Kidney capillary endothelial cell (primary cell): ENCODE measurements at regions not wholly inside any gene's neighbourhood (a gene's known extent, or its start where the extent isn't known, plus 50 kb on each side); places are given as distances from the start of the nearest gene placed in this dataset.
"Not testable (repeated sequence)": the region's sequence is repeated elsewhere in the genome, so short reads cannot be mapped to it uniquely, and the experiment has no call there.

Source experiments
- DNase-seq: peaks from one replicate; pipeline ENCODE4 v3.0.0-alpha.2; 2018; ENCODE audit warnings: low spot score

DNA sequence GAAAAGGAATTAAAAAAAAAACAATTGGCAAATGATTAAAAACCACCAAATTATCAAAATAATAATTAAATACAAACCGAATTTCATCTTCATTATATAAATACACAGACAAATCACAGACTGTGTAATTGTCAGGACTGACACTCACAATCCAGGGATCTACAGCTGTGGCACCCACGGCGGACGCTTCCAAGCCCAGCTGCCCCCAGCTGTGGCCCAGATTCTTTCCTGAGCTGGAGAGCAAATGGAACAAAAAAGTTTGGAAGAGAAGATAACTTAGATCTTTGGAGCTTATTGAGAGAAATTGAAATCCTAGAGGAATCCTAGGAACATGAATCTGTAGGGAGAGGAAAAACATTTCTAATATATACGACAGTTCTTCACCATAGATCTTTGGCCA, 316.1 kb downstream of the OTUD1 start:
- DNase-seq, result no peak

DNA sequence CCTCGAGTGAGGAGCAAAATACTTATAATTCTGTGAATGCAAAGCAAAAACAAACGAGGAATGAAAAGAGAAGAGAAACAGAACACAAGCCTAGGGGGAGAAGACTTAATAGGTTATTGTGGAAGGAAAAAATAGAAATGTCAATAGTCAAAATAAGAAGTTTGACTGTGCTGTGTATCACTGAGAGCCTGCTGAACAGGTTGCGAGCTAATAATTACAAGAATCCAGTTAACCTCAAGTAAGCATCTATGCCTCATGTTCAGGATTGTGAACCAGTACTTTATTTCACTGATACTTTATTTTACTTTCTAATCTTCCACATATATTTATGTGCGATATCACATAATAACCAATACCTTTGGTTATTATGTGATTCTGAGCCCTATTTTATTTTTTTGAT, 316.7 kb downstream of the OTUD1 start:
- no peak for DNase-seq

DNA sequence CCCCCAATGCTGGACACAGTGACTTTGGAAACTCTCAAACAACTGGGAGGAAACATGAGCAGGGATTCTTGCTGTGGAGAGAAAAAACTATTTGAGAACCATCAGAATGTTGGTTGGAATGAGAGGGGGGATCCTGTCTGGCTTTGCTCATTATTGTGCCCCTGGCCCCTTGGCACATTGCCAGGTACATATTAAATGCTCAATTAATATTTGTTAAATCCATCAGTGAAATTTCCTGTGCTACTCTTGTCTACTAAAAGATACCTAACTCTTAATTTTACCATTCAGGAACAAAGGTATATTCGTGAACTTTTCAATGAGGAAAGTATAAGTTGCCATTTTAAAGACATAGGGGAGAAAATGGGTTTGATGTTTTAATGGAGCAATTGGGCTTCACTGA, 329.4 kb downstream of the OTUD1 start:
- DNase-seq, result no peak

DNA sequence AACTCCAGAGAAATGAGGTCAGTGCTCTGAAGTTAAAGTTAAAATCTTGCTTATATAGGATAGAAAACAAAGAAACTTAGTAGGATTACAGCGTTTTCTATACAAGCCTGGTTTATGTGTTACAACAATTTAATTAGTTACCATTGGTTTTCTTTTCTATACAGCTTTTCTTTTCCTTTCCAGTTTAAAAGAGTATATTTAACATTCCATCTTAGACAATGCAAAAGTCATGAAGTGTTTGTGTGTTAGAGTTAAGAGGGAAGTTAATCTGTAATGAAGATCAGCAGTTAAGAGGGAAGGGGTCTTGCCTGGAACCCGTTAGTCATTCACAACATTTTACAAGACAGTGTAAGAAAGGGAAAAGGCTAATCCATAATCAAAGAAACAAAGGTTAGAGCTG, 338.3 kb downstream of the OTUD1 start:
- DNase-seq, result no peak

DNA sequence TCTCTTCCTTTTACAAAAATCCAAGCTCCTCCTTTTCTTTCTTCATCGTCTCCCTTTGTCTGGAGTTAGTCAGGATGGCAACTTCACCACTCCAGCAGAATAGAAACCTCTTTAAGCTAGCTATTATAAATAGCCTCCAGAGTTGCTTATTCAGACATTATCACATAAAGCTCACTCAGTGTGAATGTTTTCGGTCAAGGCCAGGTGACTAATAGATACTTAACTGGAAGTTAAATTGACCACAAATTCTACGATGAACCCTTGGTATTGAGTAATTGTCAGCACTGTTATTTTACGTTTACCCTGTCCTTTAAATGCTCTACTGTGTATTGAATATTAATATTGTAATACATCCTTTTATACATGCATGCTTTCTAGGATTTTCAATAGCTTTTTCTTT, 340.4 kb downstream of the OTUD1 start:
- no peak for DNase-seq

DNA sequence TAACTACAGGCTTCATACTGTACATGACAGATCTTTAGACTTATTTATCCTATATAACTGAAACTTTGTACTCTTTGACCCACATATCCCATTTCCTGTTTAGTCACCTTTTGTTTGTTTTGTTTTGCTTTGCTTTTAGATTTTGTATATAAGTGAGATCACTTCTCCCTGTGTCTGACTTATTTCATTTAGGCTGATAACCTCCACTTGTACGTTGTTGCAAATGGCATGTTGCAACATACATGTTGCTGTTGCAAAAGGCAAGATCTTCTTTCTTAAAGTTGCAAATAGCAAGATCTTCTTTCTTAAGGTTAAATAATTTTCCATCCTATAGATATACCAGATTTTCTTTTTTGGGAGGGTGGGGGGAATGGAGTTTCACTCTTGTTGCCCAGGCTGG, 341.5 kb downstream of the OTUD1 start:
- DNase-seq, result peak; percentile 25

DNA sequence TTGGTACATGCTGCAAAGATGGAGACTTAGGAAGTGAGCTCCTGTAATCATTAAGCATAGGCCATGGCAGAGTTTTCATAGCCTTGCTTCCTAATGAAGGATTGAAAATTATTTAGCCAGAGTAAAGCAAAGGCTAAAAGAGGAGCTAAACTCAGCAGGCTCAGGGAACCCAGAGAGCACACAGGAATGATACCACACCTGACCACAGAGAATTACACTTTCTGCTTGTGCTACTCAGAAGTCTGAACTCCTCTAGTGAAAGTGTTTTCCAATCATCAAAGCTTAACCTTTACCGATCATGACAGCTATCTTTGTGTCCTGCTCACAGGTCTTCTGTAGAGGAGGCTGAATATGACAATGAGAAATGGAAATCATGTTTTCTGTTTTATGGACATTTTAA, 347.7 kb downstream of the OTUD1 start:
- DNase-seq, result no peak

DNA sequence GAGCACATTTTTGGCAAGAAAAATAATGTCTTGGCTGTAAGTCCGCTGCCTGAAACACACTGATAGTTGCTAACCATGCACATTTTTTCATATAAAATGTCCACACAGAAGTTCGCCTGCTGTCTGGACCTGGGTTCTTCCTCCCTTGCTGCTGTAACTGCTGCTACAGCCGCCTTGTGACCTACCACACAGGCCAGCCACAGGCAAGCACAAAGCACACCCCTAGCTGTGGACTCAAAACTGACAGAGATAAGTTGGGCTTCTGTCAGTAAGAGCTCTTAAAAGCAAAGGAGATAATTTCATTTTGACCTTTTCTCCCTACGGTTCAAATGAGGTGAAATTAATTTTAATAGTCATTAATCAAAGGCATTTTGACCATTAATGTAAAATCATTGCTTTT, 354.7 kb downstream of the OTUD1 start:
- DNase-seq, result no peak

DNA sequence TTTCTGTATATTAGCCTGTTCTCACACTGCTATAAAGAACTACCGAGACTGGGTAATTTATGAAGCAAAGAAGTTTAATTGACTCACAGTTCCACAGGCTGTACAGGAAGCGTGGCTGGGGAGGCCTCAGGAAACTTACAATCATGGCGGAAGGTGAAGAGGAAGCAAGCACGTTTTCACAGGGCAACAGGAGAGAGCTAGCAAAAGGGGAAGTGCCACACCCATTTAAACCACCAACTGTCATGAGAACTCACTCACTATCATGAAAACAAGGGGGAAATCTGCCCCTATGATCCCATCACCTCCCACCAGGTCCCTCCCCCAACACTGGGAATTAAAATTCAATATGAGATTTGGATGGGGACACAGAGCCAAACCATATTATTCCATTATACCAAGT, 358.6 kb downstream of the OTUD1 start:
- not testable (repeated sequence) for DNase-seq

DNA sequence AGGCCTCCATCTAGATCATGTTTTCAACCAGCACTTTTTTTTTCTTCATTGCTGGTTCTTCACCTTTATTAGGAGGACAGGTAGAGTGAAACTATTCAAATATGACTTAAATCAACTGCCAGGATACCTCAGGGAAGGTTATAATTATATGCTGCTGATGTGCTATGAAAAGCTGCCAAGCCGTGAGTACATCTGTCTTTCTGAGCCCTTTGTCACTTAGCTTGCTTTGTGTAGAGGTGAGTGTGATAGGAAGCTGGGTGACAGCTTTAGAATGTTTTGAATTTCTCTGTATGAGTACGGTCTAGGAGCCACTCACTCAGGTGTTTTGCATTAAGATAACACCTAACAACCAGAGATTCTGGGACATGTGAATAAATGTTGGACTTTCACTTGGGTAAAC, 365.2 kb downstream of the OTUD1 start:
- DNase-seq, result no peak

DNA sequence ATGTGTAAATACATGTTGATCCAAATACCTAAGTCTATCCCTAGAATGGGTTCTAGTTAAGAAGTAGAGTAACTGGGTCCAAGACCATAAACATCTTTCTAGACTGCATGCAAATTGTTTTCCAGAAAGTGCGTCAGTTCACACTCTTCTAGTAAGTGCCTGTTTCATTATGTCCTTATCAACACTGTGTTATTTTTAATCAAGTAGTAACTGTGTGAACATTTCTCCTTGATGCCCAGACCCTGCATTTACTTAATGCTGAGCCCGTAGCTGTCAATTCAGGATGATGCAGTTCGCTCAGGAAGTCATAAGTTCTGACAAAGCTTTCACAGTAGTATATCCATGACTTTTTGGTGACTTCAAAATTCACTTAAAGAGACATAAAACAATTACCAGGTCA, 374.8 kb downstream of the OTUD1 start:
- no peak for DNase-seq

DNA sequence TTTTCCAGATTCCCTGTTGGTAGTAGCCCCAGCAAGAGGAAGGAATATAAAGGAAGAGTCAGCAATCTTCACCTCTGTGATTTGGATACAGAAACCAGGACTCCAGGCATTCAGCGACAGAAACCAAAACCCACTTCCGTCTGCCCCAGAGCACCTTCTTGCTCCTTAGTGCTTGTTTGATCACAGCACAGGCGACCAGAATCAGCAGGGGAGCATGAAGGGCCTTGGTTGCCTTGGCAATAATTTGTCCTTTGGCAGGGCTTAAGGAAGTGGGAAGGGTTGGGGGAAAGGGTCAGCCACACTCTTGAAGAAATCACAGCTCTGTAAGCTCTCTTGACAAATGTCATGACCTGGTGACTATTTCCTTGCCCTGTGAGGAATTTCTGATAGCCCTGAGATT, 379.6 kb downstream of the OTUD1 start:
- DNase-seq, result no peak

DNA sequence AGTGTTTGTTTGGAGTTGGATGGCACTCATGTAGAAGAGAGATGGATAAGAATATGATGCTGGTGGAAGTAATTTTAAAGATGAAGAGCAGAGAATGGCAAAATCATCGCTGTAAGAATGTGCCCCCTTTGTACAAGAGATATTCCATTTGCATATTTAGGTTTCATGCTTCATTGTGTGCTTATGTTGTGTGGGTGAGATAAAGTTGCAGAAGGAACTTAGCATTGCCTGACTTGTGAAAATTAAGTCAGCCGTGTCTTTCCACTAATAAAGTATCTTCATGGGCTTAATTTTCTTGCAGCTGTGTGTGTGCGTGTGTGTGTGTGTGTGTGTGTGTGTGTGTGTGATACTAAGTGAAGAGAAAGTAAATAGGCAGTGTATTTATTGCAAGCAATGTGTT, 381.9 kb downstream of the OTUD1 start:
- DNase-seq, result no peak

DNA sequence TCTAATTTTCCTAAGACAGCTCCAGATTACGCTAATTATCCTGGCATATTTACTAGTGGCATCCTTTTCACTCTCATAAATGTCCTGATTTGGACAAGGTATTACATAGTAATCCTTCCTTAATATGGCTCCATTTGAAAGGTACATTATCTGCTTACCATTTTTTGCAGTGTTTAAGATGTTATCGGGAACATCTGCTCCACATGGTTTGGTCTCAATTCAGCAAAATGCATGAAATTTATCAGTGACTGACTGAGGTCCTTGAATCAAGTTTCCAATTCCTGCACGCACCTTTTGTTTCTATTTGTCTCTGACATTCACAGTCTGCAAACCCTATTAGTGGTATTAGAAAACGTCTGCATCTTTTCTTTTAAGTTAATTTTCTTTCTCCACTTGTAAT, 384.1 kb upstream of the KIAA1217 start:
- no peak for DNase-seq

DNA sequence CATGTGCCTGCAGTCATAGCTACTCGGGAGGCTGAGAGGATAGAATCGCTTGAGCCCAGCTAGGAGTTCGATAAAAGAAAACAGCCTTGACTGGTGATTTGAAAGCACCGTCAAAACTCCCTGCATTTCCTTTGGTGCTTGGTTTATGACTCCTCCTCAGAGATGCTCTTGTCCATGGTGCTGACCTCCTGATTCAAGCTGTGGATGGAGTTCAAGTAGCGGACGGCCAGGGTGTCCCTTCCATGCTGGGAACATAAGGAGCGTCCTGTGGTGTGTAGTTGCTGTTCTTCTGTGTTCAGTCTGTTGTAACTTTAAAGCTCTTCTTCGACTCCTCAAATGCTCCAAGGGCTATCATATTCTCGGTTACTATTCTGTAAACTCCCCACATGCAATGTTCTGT, 382.5 kb upstream of the KIAA1217 start:
- DNase-seq, result peak; percentile 26

DNA sequence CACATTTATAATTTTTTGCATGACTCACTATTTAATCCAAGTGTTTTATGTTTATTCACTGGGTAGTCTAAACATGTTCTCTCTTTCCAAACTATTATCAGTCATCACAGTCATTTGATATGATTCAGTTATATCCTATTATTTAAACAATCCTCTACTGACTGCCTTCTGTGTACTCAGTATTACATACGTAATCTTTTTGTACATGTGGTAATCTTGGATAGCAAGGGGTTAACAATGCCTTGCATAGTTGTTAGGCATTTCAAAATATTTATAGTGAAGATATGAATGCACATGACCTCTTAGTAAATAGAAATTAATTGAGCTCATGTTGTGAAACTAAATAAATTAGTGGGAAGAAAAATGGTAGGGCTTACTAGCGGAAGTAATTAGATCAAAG, 379.4 kb upstream of the KIAA1217 start:
- no peak for DNase-seq

DNA sequence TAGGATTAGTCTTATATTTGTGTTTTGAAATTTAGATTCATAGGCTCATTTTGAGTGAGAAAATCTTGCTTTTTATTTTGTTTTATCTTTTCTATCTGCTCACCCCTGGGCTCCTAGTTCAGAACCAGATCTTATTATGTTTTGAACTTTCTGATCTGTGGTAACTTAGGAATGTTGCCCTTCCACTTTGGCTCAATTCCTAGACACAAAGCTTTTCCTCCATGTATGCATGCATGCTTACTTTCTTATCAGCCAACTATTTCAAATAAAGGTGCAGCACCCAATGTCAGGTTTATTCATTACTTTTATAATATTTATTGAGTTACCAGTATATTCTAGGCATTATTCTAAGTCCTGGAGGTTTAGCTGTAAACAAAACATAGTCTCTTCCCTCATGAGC, 374.8 kb upstream of the KIAA1217 start:
- DNase-seq, result no peak

DNA sequence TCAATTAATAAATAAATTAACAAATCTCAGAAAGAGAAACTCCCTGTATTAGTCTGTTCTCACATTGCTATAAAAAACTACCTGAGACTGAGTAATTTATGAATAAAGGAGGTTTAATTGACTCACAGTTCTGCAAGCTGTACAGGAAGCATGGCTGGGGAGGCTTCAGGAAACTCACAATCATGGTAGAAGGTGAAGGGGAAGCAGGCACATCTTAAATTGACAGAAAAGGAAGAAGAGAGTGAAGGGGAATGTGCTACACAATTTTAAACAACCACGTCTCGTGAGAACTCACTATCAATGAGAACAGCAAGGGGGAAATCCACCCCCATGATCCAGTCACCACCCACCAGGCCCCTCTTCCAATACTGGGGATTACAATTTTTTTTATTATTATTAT, 358.3 kb upstream of the KIAA1217 start:
- DNase-seq, result no peak

DNA sequence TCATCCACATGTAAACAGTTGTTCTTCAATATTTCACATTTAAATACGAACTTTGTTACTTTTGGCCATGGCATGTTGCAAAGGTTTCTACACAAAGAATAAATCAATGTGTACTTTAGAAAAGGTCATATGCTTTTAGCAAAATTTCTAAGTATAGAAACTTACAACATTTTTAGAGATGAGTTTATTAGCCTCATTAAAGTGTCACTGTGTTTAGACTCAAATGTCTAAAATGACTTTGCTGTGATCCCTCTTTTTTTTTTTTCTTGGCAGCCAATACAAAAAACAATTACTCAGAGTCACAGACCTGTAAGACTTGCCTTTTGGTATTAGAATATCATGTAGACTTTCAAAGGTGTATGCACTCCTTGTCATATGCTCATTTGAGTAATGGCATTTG, 349.3 kb upstream of the KIAA1217 start:
- no peak for DNase-seq

DNA sequence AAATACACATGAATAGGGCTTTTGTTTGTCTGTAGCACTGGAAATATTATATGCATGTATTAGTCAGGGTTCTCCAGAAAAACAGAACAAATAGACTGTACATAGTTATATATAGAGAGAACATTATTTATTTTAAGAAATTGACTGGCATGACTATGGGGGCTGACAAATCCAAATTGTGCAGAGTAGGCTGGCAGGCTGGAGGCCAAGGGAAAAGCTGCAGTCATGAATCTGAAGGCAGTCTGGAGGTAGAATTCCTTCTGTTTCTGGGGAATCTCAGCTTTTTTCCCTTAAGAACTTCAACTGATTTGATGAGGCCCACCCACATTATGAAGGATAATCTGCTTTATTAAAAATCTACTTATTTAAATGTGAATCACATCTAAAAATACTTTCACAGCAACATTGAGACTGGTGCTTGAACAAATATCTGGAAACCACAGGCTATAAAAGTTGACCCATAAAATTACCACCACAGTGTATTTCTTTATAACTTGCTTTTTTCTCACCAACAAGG, 344.2 kb upstream of the KIAA1217 start:
- DNase-seq, result no peak

DNA sequence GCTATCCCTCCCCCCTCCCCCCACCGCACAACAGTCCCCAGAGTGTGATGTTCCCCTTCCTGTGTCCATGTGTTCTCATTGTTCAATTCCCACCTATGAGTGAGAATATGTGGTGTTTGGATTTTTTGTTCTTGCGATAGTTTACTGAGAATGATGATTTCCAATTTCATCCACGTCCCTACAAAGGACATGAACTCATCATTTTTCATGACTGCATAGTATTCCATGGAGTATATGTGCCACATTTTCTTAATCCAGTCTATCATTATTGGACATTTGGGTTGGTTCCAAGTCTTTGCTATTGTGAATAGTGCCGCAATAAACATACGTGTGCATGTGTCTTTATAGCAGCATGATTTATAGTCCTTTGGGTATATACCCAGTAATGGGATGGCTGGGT, 342.0 kb upstream of the KIAA1217 start:
- not testable (repeated sequence) for DNase-seq

DNA sequence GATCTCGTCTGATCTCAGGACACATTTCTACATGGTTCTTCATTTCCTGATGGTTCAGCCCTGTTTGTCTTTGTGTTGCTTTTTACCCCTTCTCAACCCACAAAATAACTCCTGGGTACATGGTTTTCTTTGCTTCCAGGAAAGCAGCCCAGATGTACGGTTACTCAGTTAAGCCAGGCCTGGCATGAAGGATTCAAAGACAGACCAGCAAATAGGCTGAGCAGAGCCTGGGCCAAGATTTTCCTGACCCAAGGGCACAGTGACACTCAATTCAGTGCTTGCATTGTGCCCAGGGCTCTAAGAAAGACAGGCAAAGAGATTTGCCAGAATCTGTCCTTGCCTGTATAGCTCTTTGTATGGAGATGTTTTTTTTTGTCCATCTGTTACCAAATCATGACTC, 340.8 kb upstream of the KIAA1217 start:
- no peak for DNase-seq

DNA sequence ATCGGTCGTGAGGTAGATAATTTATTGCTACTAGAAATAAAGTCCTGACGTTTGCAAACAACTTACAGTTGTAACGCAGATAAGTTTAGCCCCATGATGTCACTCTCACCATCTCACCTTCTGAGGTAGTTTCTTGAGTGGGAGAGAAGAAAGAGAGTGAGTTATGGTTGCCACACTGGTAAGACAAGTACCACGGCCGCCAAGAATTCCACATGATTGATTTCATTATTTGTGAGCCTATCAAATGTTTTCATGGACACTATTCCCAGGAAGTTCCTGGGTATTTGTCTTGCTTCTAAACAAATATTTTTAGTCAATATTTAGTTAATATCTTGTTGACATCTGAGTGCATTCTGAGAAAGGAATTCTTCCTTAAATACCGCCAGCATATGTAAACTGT, 339.4 kb upstream of the KIAA1217 start:
- no peak for DNase-seq

DNA sequence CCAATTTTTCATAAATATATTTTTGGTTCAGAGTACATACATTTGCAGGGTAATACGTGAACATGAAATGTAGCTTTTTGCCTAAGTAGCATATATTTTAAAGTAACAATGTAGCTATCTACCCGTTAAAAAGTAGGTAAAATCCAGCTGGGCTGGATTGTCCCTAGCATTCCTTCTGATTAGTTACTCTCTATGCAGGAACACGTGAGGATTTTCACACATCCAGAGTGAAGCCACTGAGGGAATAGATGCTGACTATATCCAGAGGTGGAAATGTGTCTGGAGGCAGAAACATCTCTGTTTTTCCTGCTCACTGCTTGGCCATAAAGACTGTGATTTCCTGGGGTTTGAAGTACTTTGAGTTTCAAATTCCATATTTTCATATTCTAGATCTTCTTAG, 338.9 kb upstream of the KIAA1217 start:
- DNase-seq, result no peak
